CD4-positive, alpha-beta T cell treated with Interleukin-21 for 1 hour (primary cell): ENCODE measurements at regions not wholly inside any gene's neighbourhood (a gene's known extent, or its start where the extent isn't known, plus 50 kb on each side); places are given as distances from the start of the nearest gene placed in this dataset.

ENCODE experiments used
- DNase-seq: peaks from one replicate; pipeline ENCODE4 v3.0.0-alpha.2; 2020

DNA sequence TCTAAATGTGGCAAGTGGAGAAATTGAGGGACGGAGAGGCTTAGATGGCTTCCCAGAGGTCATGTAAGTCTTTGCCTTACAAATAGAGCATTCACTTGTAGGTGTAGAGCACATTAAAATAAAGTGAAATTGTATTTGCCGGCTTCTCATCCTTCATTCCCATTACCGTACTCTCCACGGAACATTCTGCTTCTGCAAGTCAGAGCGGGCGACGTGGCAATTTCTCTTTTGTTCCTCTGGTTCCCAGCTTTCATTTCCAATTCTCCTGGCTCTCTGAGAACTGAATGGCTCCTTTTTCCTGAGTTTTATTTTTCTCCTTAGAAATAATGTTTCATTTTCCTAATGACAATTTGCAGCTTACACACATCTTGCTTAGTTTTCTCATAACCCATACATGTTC, 51.3 kb upstream of the PFKP start:
- no peak for DNase-seq

GRCh38 chr10:3014968-3015367, 52.4 kb upstream of the PFKP start:
- DNase-seq: no peak

DNA sequence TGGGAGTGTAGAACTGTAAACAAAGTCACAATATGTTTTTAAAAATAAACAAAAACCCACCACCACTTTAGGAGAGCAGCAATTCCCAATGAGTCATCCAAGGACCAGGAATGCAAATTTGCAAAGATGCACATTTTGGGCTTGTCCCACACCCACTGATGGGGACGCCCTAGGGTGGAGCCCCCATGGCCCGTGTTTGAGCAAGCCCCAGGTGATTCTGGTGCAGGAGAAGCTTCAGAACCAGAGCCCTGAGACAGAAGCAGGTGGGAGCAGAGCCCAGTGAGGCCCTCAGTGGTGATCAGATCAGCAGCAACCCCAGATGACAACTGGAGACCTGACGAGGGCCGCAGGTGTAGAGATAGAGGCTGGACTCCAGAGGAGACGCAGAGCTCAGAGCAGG, 55.1 kb upstream of the PFKP start:
- no peak for DNase-seq

GRCh38 chr10:3010816-3011460, 56.4 kb upstream of the PFKP start:
- no peak for DNase-seq

DNA sequence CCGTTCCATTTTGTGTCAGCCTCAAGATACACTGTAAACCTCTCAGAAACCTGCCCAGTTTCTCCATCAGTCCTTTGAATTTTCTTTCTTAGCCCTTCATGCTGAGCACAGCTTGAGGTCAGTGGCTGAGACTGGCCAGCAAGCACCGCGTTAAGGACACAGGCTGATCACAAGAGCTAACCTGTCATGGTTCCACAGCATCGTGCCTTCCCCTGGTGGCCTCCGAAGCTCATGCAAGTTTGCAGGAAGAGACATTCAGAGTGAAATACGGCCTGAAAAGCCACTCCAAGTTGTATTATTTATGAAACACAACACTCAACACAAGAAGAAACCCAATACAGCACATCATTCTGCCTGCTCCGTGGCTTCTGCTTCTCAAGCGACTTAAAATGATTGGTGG, 57.0 kb upstream of the PFKP start:
- DNase-seq: no peak

DNA sequence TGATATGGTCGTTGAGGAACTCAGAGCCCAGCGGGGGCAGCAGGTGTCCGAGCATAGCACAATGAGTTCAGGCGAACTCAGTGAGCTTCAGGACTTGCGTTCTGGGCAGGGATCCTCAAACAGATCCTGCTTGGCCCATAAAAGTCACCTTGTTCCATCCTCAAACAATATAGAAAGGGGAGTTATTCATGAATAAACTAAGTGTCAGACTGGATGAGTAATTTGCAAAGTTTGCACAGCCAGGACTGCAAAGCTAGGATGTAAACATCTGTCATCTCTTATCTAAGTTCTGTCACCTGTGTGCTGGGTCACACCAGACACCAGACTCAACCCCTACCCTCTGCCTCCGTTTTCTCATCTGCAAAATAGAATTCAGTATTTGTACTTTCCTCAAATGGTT, 58.0 kb upstream of the PFKP start:
- DNase-seq: no peak

GRCh38 chr10:3008518-3009195, 58.7 kb upstream of the PFKP start:
- DNase-seq: no peak

GRCh38 chr10:3006607-3007006, 60.7 kb upstream of the PFKP start:
- DNase-seq: no peak

GRCh38 chr10:3006093-3006492, 61.3 kb upstream of the PFKP start:
- no peak for DNase-seq

- DNase-seq: no peak
These were observed 65.0 kb upstream of the PFKP start for GRCh38 chr10:3002304-3002703.

DNA sequence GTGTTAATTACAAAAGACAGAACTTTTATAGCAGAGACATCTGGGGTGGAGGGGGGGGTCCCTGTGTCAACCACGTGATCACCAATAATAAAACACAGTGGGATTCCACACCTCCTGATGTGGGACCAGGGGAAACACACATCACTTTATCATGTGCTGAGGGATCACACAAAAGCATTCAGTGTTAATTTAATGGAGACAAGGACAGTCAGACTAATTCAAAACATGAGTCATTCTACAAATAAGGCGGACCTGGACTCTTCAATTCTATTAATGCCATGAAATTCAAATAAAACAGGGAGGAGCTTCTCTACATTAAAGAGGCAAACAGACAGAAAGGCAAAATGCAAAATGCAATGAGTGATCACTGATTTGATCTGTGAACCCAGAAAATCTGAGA, 67.3 kb upstream of the PFKP start:
- DNase-seq: no peak

GRCh38 chr10:2994221-2994961, 73.0 kb upstream of the PFKP start:
- DNase-seq: no peak

DNA sequence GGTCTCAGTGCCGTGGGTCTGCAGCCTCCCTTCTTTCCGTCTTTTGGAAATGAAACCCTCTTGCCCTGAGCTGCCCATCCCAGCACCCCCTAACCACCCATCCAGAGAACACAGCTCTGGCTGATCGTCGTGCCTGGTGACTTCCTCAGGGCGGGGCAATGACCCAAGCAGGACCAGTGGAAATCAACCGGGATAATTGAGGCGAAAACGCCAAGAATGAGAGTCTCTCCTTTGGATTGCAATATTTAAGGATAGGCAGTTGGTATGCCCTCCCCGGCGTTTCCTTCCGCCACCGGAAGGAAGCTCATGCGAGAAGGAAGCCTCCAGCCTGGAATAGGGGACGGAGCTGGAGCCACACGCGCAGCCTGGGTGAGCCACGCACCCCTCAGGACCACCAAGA, 73.7 kb upstream of the PFKP start:
- DNase-seq: no peak

DNA sequence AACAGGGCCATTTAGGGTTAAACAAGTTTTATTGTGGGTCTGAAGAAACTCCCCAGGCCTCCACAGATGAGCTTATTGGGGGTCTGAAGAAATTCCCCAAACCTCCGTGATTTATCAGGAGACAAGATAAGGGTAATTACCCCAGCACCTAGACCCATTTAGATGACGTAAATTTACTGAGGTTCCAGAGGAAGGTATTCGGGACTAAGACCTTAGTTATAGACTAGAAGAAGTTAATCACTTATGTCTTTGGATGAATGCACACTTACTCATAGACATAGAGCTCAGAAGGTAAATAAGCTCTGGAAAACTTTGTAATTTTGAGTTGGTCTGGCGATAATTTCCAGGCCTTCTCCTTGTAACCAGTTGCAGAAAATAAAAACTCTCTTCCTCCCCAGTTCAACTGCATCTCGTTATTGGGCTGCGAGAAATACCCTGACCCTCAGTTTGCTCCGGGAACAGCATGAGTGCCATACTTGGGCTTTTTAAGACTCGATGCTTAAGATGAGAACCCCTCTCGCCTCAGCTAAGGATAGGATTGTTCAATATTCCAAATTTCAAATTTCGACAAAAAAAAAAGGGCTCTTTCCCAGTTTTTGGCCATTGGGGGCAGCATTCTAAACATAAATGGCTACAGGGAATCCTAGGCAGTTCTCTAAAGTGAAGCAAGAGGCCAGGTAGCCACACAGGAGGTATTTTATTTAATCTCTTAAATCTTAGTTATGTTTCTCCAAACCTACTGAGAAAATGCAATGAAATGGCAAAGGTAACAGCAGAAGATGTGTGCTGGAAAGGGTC, 74.7 kb upstream of the PFKP start:
- DNase-seq: no peak

DNA sequence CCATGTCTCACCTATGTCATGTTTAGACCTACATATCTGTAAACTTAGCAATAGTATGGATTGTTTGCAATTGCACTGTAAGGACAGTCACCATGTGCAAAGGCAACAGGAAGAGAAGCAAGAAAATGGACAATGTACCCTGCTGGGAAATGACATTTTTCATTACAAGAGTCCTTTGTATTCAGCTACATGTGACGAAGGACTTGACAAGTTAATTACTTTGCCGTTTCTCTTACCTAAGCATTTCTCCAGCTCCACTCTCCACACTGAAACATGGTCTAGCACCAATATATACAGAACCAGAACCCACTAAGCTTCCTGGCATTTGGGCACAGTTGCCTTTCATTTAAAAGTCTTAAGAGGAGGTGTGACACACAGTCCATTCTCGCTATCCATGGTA, 76.6 kb upstream of the PFKP start:
- DNase-seq: no peak

GRCh38 chr10:2989292-2989947, 77.9 kb upstream of the PFKP start:
- DNase-seq: no peak

GRCh38 chr10:2987185-2987768, 80.1 kb upstream of the PFKP start:
- no peak for DNase-seq

DNA sequence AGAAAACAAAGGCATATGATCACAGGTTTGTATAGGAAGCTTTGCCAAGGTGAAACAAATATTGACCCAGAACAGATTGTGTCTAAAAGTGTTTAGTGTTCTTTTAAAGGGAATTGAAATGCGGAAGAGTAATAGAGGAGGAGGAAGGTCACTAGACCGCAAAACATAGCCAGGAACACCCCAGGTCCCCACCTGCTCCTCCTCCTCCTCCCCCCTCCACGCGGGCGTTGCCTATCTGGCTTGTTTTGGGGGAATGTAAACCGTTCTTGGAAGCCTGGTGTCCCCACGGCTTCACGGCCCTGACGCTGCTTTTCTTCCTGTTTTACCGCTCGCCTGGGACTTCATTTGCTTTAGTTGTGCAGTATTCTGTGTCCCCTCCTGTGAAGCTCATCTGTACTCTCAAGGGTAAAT, 81.0 kb upstream of the PFKP start:
- DNase-seq: no peak

GRCh38 chr10:2985729-2986232, 81.6 kb upstream of the PFKP start:
- no peak for DNase-seq

GRCh38 chr10:2984682-2985081, 82.7 kb upstream of the PFKP start:
- DNase-seq: no peak

- DNase-seq: no peak
These were observed 85.2 kb upstream of the PFKP start for GRCh38 chr10:2982146-2982545.

- no peak for DNase-seq
These were observed 86.0 kb upstream of the PFKP start for GRCh38 chr10:2981361-2981801.
